Adipocyte (in vitro differentiated cells): ENCODE measurements at regions not wholly inside any gene's neighbourhood (a gene's known extent, or its start where the extent isn't known, plus 50 kb on each side); places are given as distances from the start of the nearest gene placed in this dataset.
A peak's percentile ranks its signal among the peaks of the same experiment; 100 is the strongest.

Experiments
- DNase-seq: peaks from one replicate; pipeline ENCODE4 v3.0.0-alpha.2; 2015; ENCODE audit warnings: low read depth
- H3K27me3 ChIP-seq: replicated peaks from 2 replicates; pipeline ENCODE4 v1.7.0; 2013; ENCODE audit warnings: mild to moderate bottlenecking, low read length, moderate library complexity; ENCODE audit not compliant: control insufficient read depth, insufficient read depth
- H3K36me3 ChIP-seq: 2 replicates; pipeline ENCODE4 v1.7.0; 2013; ENCODE audit warnings: low read length, mild to moderate bottlenecking, moderate library complexity; ENCODE audit not compliant: control insufficient read depth, insufficient read depth, severe bottlenecking
- H3K4me1 ChIP-seq: 2 replicates; pipeline ENCODE4 v1.7.0; 2013; ENCODE audit warnings: mild to moderate bottlenecking, low read length, moderate library complexity; ENCODE audit not compliant: control insufficient read depth, insufficient read depth
- H3K4me3 ChIP-seq: 2 replicates; pipeline ENCODE4 v1.7.0; 2013; ENCODE audit warnings: mild to moderate bottlenecking, low read length, moderate library complexity
- H3K9ac ChIP-seq: 2 replicates; pipeline ENCODE4 v1.7.0; 2013; ENCODE audit warnings: mild to moderate bottlenecking, low read length, moderate library complexity
- H3K9me3 ChIP-seq: 2 replicates; pipeline ENCODE4 v1.7.0; 2013; ENCODE audit warnings: mild to moderate bottlenecking, low read length, moderate library complexity; ENCODE audit not compliant: control insufficient read depth

- no peaks in the 10 kb centered on the region for H3K36me3 ChIP-seq
- H3K4me3 ChIP-seq = no peak overlapping the region
- peaks cover 11% of the 10 kb centered on the region for H3K9me3 ChIP-seq
- H3K27me3 ChIP-seq = no peaks in the 10 kb centered on the region
- peaks cover 11% of the 10 kb centered on the region for H3K4me1 ChIP-seq
- DNase-seq = no peak
- no peak overlapping the region for H3K9ac ChIP-seq
These were observed 314.7 kb upstream of the PRDM1 start for GRCh38 chr6:105771313-105771970.

- no peak for DNase-seq
- Histone ChIP-seq H3K36me3 (no peaks in the 10 kb centered on the region), H3K9me3 (peaks cover 2% of the 10 kb centered on the region), H3K4me1 (peaks cover 11% of the 10 kb centered on the region), H3K9ac (no peak overlapping the region), H3K27me3 (no peaks in the 10 kb centered on the region), H3K4me3 (no peak overlapping the region)
These were observed 316.1 kb upstream of the PRDM1 start for GRCh38 chr6:105769987-105770386.

GRCh38 chr6:105769197-105769596 is 316.9 kb upstream of the PRDM1 start:
- peaks cover 11% of the 10 kb centered on the region for H3K4me1 ChIP-seq
- DNase-seq = no peak
- H3K27me3 ChIP-seq = no peaks in the 10 kb centered on the region
- no peaks in the 10 kb centered on the region for H3K36me3 ChIP-seq
- no peak overlapping the region for H3K9ac ChIP-seq
- H3K9me3 ChIP-seq = no peaks in the 10 kb centered on the region
- no peak overlapping the region for H3K4me3 ChIP-seq

GRCh38 chr6:105767541-105767940 is 318.6 kb upstream of the PRDM1 start:
- H3K4me1 ChIP-seq = peaks cover 18% of the 10 kb centered on the region
- no peaks in the 10 kb centered on the region for H3K36me3 ChIP-seq
- H3K4me3 ChIP-seq = no peak overlapping the region
- H3K27me3 ChIP-seq = no peaks in the 10 kb centered on the region
- DNase-seq = no peak
- no peak overlapping the region for H3K9ac ChIP-seq
- H3K9me3 ChIP-seq = no peaks in the 10 kb centered on the region

- H3K4me1 ChIP-seq = peaks cover 19% of the 10 kb centered on the region
- no peaks in the 10 kb centered on the region for H3K27me3 ChIP-seq
- H3K36me3 ChIP-seq = no peaks in the 10 kb centered on the region
These were observed 320.9 kb upstream of the PRDM1 start for GRCh38 chr6:105765239-105765638.

GRCh38 chr6:105764315-105764714 is 321.8 kb upstream of the PRDM1 start:
- Histone ChIP-seq H3K9ac (no peak overlapping the region), H3K4me1 (peaks cover 16% of the 10 kb centered on the region), H3K36me3 (no peaks in the 10 kb centered on the region), H3K9me3 (no peaks in the 10 kb centered on the region), H3K4me3 (no peak overlapping the region), H3K27me3 (no peaks in the 10 kb centered on the region)
- DNase-seq = no peak

More at GRCh38 chr6:105765239-105765638, 320.9 kb upstream of the PRDM1 start:
- H3K9me3 ChIP-seq = no peaks in the 10 kb centered on the region
- no peak for DNase-seq
- H3K4me3 ChIP-seq = no peak overlapping the region
- no peak overlapping the region for H3K9ac ChIP-seq

- no peaks in the 10 kb centered on the region for H3K27me3 ChIP-seq
- H3K9ac ChIP-seq = no peak overlapping the region
- no peak overlapping the region for H3K4me3 ChIP-seq
- H3K9me3 ChIP-seq = no peaks in the 10 kb centered on the region
- no peak for DNase-seq
- H3K36me3 ChIP-seq = no peaks in the 10 kb centered on the region
- H3K4me1 ChIP-seq = peaks cover 15% of the 10 kb centered on the region
These were observed 322.3 kb upstream of the PRDM1 start for GRCh38 chr6:105763866-105764265.

- no peak overlapping the region for H3K4me3 ChIP-seq
These were observed 325.4 kb upstream of the PRDM1 start for GRCh38 chr6:105760746-105761145.

GRCh38 chr6:105759946-105760345 is 326.2 kb upstream of the PRDM1 start:
- no peaks in the 10 kb centered on the region for H3K36me3 ChIP-seq
- peak; percentile 65 for DNase-seq
- H3K9ac ChIP-seq = no peak overlapping the region
- H3K9me3 ChIP-seq = no peaks in the 10 kb centered on the region
- peaks cover 15% of the 10 kb centered on the region for H3K4me1 ChIP-seq
- no peaks in the 10 kb centered on the region for H3K27me3 ChIP-seq
- no peak overlapping the region for H3K4me3 ChIP-seq

More at GRCh38 chr6:105760746-105761145, 325.4 kb upstream of the PRDM1 start:
- Histone ChIP-seq H3K27me3 (no peaks in the 10 kb centered on the region), H3K36me3 (no peaks in the 10 kb centered on the region), H3K9ac (no peak overlapping the region), H3K4me1 (peaks cover 15% of the 10 kb centered on the region), H3K9me3 (no peaks in the 10 kb centered on the region)
- no peak for DNase-seq

- no peak for DNase-seq
- Histone ChIP-seq H3K9ac (no peak overlapping the region), H3K4me1 (peaks cover 15% of the 10 kb centered on the region), H3K36me3 (no peaks in the 10 kb centered on the region), H3K4me3 (no peak overlapping the region), H3K27me3 (no peaks in the 10 kb centered on the region), H3K9me3 (no peaks in the 10 kb centered on the region)
These were observed 327.1 kb upstream of the PRDM1 start for GRCh38 chr6:105759015-105759414.

DNA sequence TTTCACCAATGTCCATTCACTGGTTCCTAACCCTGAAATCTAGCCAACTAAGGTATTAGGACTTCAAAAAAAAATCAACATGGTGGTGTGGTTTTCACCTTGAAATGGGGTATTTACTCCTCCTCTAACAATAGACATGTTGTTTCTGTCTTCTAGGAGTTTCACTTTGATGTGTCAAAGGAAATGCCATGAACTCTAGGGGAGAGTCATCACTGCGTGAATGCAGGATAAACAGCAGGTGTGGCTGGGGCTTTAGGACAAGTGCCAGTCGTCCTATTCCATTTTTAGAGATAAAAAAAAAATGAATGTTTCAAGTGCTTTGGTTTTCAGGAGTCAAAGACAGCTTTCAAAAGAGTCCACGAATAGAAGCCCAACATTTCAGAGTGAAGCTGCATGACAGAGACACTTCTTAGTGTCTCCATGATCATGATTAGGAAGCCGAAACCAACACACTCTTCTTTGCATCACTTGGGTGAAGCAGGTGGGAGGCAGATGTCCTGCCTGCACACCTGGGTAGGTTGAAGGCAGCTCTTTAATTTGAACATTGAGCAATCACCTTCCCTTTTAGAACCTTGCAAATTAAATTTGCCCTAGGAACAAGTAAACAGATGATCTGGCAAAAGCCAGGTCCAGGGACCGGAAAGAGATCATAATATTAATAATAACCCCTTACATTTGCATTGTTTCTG is 328.5 kb upstream of the PRDM1 start:
- Histone ChIP-seq H3K9ac (no peak overlapping the region), H3K9me3 (no peaks in the 10 kb centered on the region), H3K27me3 (no peaks in the 10 kb centered on the region), H3K4me3 (no peak overlapping the region), H3K36me3 (no peaks in the 10 kb centered on the region), H3K4me1 (peaks cover 17% of the 10 kb centered on the region)
- DNase-seq = no peak
